ENCODE measurements at regions not wholly inside any gene's neighbourhood (a gene's known extent, or its start where the extent isn't known, plus 50 kb on each side); places are given as distances from the start of the nearest gene placed in this dataset.
A peak's percentile ranks its signal among the peaks of the same experiment; 100 is the strongest.

- DNase-seq (ENCODE audit: low spot score) (no peak), ATAC-seq (no peak)
- intact Hi-C loops (cut with DNase I) = no loop called here
Observed at GRCh38 chr5:167513381-167513780, 778.1 kb upstream of the WWC1 start.

DNA sequence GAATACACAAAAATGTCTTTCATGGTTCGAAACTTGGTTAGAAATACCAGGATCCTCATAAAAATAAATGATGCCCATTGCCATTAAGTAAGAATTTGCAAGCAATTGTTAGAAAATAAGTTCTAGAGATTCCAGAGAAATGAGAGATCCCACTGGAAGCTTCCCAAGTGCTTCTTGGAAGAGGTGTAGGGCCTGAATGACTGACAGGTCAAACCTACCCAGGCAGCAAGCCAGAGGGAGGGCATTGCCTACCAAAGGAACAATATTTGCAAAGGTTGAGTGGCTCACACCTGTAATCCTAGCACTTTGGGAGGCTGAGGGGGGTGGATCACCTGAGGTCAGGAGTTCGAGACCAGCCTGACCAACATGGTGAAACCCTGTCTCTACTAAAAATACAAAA is 777.0 kb upstream of the WWC1 start:
- intact Hi-C loops (cut with DNase I) = no loop called here
- DNase-seq (ENCODE audit: low spot score) (no peak), ATAC-seq (no peak)

DNA sequence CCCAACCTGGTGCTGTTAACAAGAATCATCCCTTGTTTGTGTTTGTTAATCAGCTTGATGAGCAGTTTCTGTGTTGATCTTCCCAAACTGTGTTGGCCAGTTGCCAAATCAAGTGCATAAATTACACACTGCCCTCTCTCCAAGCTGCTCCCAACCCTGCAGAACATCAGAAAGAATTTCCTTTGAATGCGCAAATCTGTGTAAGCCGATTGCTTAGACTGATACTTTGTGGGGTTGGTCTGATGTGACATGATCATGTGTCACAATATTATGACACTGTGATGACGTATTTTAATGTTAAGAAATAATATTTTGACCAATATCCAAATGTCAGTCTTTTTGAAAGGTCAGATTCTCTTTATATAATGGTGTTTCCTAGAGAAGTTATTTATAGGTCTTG is 766.4 kb upstream of the WWC1 start:
- intact Hi-C loops (cut with DNase I) = no loop called here
- no peak for ATAC-seq
- DNase-seq (ENCODE audit: low spot score) = no peak

DNA sequence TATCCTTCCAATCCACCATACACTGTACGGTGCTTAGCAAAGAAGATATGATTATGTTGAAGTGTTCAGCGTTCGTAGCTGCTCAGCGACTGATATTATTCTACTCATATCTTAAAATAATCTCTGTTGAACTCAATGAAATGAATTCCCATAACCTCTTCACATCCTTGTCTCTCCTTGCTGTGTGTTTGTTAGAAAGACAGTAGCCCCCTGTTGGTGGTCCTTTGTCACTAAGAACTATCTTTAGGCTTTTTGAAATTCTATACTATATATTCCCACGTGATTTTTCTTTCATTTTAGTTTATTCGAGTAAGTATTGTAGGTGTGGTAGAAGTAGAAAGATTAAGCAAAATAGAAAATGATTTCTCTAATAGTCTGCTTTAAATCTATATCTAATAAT is 762.8 kb upstream of the WWC1 start:
- intact Hi-C loops (cut with DNase I) = no loop called here

DNA sequence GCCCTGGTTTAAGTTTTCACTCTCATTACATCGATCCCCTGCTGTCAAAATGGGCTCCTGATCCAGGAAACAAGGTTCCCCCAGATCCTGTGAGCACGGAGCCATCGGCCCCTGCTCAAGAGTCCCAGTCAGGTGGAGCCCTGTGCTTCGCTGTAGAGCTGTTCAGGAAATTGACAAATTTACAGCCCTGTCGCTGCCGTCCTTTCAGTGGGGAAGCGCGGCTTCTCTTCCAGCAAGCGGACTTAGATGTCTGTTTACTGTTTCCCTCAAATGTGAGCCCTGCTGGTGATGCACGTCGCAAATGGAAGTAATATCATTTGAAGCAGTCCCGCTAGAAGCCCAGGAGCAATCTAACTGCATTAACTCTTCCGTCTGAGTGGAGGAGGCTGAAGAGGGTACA is 760.9 kb upstream of the WWC1 start:
- no peak for DNase-seq (ENCODE audit: low spot score)
- intact Hi-C loops (cut with DNase I) = no loop called here
- no peak for ATAC-seq

More for the DNA sequence above, 762.8 kb upstream of the WWC1 start:
- ATAC-seq (no peak), DNase-seq (ENCODE audit: low spot score) (no peak)

- no peak for ATAC-seq
- intact Hi-C loops (cut with DNase I) = no loop called here
- DNase-seq (ENCODE audit: low spot score) = no peak
Observed at GRCh38 chr5:167533814-167534795, 757.3 kb upstream of the WWC1 start.

GRCh38 chr5:167539747-167540146 is 751.7 kb upstream of the WWC1 start:
- ATAC-seq (no peak), DNase-seq (ENCODE audit: low spot score) (no peak)
- intact Hi-C loops (cut with DNase I) = no loop called here

GRCh38 chr5:167546270-167546669 is 745.2 kb upstream of the WWC1 start:
- intact Hi-C loops (cut with DNase I) = no loop called here
- ATAC-seq = no peak

GRCh38 chr5:167552356-167552755 is 739.1 kb upstream of the WWC1 start:
- DNase-seq (ENCODE audit: low spot score) (no peak), ATAC-seq (no peak)
- intact Hi-C loops (cut with DNase I) = no loop called here

More at GRCh38 chr5:167546270-167546669, 745.2 kb upstream of the WWC1 start:
- no peak for DNase-seq (ENCODE audit: low spot score)

DNA sequence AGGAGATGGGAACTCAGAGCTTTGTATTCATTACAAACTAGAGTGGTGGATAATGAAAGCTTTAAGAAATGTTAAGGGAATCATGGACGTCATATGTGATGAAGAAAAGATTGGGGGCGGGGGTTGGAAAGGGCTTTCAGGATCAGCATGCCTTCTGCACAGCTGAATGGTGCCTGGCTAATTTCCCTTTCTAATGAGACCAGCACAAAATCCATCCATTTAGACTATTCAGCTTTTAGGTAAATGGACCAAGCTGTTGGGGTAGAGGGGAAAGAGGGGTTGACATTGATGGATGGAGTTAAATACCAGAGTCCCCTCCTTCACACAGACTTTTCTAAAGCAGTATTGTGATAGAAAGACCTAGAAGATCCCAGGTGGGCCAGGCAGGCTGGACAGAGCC is 737.9 kb upstream of the WWC1 start:
- intact Hi-C loops (cut with DNase I) = no loop called here
- DNase-seq (ENCODE audit: low spot score) = no peak
- ATAC-seq = no peak

- DNase-seq (ENCODE audit: low spot score) = no peak
- intact Hi-C loops (cut with DNase I) = no loop called here
- ATAC-seq = no peak
Observed at GRCh38 chr5:167554564-167555290, 736.7 kb upstream of the WWC1 start.

DNA sequence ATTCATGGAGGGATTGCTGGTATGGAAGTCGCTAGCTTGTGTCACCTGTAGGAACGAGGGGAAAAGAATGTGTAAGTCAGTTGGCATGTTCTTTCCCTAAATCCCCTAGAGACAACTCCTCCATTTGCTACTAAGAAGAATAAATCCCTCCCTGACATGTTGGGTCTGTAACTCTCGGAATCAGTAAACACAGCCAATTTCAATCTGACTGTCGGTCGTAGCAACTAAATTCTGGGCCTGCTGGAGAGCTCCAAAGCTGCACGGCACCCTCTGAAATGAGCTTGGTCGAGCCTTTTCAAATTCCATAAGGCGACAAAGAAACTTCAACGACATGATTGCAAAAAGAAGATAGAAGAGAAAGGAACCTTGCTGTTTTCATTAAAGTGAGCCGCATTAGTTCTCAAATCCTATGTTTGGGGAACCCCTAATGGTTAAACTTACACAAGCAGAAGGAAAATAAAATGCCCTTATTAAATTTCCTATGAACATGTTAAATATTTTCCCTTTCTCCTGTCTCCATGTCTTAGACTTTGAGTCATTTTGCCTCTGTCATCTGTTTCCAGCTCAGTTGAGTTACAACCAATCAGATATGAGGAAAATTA is 735.8 kb upstream of the WWC1 start:
- ATAC-seq (no peak), DNase-seq (ENCODE audit: low spot score) (no peak)
- intact Hi-C loops (cut with DNase I) = no loop called here

GRCh38 chr5:167557359-167557758 is 734.1 kb upstream of the WWC1 start:
- intact Hi-C loops (cut with DNase I) = no loop called here
- no peak for DNase-seq (ENCODE audit: low spot score)
- ATAC-seq = no peak

- intact Hi-C loops (cut with DNase I) = no loop called here
- DNase-seq (ENCODE audit: low spot score) = no peak
- no peak for ATAC-seq
Observed at GRCh38 chr5:167561796-167562195, 729.6 kb upstream of the WWC1 start.

DNA sequence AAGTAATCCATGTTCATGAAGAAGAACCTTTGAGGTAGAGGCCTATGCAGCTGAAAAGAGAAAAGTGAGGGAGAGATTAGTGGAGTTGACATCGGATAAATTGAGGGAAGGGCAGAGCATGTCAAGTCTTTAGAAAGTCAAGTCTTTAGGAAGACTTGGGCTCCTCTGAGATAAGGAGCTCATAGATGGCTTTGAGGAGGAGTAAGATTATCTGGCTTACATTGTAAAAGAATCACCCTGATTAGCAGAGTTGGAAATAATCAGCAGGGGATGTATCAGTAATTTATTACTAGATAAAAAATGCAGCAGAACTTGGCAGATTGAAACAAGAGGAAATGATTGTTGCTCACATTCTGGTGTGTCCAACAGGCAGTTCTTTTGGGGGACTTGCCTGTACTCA is 727.2 kb upstream of the WWC1 start:
- ATAC-seq = no peak
- intact Hi-C loops (cut with DNase I) = no loop called here
- DNase-seq (ENCODE audit: low spot score) = no peak

- intact Hi-C loops (cut with DNase I) = no loop called here
- DNase-seq (ENCODE audit: low spot score) = no peak
- ATAC-seq = peak; percentile 41
Observed at GRCh38 chr5:167565189-167565954, 726.1 kb upstream of the WWC1 start.

DNA sequence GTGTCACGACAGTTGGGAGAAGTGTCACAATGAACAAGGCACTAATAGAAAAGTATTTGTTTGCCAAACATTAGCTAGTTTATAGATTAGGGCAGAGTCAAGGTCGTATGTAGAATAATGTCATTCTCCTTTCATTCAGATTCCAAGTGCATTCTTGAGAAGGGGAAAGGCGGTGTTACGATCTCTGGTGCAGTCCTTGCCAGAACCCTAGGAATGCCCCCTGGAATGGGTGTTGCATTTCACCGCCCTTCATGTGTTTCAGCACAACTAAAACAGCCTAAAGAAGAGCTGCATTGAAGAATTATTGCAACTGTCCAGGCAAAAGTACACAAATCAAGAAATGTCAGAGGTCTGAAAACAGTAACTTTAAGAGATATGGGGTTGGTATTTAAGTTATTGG is 721.0 kb upstream of the WWC1 start:
- no peak for DNase-seq (ENCODE audit: low spot score)
- intact Hi-C loops (cut with DNase I) = no loop called here
- no peak for ATAC-seq

DNA sequence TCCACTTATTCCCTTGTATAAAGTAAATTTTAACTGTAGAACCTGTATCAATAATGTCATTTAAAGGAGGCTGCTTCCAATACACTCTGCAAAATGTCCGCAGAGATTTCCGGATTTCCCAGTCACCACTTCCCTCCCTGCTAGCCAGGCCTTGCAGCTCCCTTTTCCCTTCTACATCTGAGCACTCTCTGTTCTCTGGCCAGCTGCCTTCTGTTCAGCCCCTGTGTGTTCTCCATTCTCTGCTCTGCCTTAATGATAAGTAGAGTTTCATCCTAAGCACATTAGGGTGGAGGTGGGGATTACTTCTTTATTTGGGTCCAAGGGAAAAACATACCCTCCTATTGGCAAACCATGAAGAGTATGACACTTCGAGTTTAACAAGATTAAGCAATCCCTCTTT is 719.6 kb upstream of the WWC1 start:
- DNase-seq (ENCODE audit: low spot score) (no peak), ATAC-seq (no peak)
- intact Hi-C loops (cut with DNase I) = no loop called here

All from sciatic nerve (tissue), 2 donors.